ENCODE measurements at regions not wholly inside any gene's neighbourhood (a gene's known extent, or its start where the extent isn't known, plus 50 kb on each side); places are given as distances from the start of the nearest gene placed in this dataset.

DNA sequence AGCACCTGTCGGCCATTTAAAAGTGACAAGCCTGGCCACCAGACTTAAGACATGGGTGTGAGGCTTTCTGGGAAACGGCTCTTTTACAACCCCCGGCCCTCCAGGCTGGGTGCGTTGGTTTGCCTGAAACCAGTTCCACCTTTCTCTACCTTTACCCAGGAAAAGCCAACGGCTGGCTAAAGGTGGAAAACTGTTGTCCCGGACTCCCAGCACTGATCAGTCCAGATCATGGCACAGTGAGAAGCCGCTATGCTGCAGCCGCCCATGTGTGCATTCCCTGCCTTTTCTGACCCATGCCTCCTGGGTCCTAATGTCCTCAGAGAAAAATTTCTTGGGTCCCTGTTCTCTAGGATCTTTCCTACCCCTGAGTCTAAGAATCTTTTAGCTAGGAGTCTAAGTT lies 655.7 kb upstream of the HS3ST5 start:
- TF ChIP-seq, protein P1, sequence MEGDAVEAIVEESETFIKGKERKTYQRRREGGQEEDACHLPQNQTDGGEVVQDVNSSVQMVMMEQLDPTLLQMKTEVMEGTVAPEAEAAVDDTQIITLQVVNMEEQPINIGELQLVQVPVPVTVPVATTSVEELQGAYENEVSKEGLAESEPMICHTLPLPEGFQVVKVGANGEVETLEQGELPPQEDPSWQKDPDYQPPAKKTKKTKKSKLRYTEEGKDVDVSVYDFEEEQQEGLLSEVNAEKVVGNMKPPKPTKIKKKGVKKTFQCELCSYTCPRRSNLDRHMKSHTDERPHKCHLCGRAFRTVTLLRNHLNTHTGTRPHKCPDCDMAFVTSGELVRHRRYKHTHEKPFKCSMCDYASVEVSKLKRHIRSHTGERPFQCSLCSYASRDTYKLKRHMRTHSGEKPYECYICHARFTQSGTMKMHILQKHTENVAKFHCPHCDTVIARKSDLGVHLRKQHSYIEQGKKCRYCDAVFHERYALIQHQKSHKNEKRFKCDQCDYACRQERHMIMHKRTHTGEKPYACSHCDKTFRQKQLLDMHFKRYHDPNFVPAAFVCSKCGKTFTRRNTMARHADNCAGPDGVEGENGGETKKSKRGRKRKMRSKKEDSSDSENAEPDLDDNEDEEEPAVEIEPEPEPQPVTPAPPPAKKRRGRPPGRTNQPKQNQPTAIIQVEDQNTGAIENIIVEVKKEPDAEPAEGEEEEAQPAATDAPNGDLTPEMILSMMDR (IDR thresholded peaks at IDR 0.05; ENCODE audit: low read depth, low read length), result no peak
- DNase-seq (ENCODE audit: low read depth, low spot score), result no peak
- no peak overlapping the region for H3K4me3 ChIP-seq (ENCODE audit: low read depth, low read length)
- in situ Hi-C loops (cut with HindIII; ENCODE audit: low sequenced_read_pairs), result no loop called here

DNA sequence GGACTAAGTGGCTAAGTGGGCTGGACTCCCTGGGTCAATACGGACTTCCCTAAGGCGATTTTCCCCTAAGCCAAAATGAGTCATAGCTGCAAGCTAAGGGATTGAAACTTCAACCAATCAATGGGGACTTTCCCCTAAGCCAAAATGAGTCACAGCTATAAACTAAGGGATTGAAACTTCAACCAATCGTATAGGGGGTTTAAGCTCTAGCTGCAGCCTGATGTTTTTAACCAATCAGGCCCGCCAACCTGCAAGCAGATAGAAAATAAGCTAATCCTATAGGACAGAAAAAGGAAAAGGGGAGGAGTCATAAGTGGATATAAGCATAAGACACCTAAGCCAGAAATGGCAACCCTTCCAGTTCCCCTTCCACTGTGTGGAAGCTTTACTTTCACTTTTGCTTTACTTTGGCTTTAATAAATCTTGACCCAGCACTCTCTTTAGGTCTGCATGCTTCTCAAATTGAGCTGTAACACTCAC lies 655.0 kb upstream of the HS3ST5 start:
- DNase-seq (ENCODE audit: low read depth, low spot score), result no peak
- in situ Hi-C loops (cut with HindIII; ENCODE audit: low sequenced_read_pairs), result no loop called here
- TF ChIP-seq, protein P1 (IDR thresholded peaks at IDR 0.05; ENCODE audit: low read depth, low read length), result no peak
- no peak overlapping the region for H3K4me3 ChIP-seq (ENCODE audit: low read depth, low read length)

DNA sequence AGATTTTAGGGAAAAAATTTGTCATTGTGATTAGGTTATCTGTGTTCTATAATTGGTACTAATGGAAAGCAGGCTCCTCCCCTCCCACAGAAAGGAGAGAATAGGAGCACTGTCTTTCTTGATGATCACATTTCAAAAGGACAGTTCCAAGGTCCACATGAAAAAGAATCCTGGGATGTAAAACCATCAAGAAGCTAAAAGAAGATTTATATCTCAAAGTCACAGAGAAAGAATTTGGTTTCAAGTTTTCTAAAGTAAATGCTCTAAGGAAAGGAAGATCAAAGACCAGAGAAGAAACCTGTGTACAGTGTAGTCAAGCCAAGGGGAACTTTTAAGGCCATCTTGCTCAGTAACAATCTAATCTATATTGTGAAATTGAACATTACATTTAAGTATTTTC lies 652.7 kb upstream of the HS3ST5 start:
- no peak overlapping the region for H3K4me3 ChIP-seq (ENCODE audit: low read depth, low read length)
- TF ChIP-seq, protein P1 (IDR thresholded peaks at IDR 0.05; ENCODE audit: low read depth, low read length), result no peak
- DNase-seq (ENCODE audit: low read depth, low spot score), result no peak
- in situ Hi-C loops (cut with HindIII; ENCODE audit: low sequenced_read_pairs), result no loop called here

DNA sequence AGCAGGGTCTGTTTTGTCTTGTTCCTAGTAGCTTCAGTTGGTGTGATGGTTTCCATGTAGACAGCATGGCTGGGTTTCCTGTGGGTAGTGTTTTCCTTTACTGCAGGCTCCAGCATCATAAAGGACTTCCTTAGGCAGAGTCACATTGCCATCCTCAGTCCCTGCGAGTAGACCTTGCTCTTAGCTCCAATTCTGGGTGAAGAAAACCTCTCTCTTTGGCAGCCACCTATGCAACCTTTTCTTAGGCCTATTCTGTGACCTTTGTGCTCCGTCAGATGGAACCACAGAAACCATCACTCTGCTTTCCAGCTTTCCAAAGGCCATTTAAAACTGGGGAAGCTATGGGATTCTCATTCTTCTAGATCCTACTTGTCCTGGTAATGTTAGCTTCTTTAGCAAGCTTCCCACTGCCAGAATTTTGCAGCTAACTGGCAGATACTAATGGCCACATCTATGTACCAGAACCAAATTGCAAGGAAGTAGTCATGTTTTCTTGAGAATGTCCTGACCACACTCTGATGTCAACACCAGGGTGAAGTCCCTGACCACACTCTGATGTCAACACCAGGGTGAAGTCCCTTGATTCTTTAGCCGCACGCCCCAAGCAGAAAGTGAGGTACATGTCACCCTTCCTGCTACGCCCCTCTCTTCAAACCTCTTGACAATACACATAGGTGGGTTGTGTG lies 646.6 kb upstream of the HS3ST5 start:
- TF ChIP-seq, protein P1 (IDR thresholded peaks at IDR 0.05; ENCODE audit: low read depth, low read length), result no peak
- DNase-seq (ENCODE audit: low read depth, low spot score), result no peak
- no peak overlapping the region for H3K4me3 ChIP-seq (ENCODE audit: low read depth, low read length)
- in situ Hi-C loops (cut with HindIII; ENCODE audit: low sequenced_read_pairs), result no loop called here

DNA sequence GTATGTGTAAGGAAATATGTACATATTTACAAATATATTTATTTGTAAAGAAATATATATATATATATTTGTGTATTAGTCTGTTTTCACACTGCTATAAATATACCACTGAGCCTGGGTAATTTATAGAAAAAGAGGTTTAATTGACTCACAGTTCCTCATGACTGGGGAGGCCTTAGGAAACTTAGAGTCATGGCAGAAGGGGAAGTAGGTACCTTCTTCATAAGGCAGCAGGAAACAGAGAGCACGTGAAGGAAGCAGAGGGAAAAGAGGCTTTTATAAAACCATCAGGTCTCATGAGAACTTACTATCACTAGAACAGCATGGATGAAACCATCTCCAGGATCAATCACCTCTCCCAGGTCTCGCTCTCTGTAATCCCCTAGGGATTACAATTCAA lies 644.5 kb upstream of the HS3ST5 start:
- DNase-seq (ENCODE audit: low read depth, low spot score), result no peak
- H3K4me3 ChIP-seq (ENCODE audit: low read depth, low read length), result no peak overlapping the region
- TF ChIP-seq, protein P1 (IDR thresholded peaks at IDR 0.05; ENCODE audit: low read depth, low read length), result no peak
- in situ Hi-C loops (cut with HindIII; ENCODE audit: low sequenced_read_pairs), result no loop called here

DNA sequence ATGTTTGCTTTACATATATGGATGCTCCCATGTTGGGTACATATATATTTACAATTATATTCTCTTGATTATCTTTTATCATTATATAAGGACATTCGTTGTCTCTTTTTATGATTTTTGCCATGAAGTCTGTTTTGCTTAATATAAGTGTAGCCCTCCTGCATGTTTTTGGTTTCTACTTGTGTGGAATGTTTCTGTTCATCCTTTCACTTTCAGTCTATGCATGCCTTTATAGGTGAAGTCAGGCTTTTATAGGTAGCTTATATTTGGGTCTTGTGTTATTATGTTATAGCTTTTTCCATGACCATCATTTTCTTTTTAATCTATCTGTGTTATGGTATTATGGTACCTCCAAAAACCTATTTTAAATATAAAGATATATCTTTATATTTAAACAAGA lies 612.5 kb upstream of the HS3ST5 start:
- in situ Hi-C loops (cut with HindIII; ENCODE audit: low sequenced_read_pairs), result no loop called here
- TF ChIP-seq, protein P1 (IDR thresholded peaks at IDR 0.05; ENCODE audit: low read depth, low read length), result no peak
- no peak overlapping the region for H3K4me3 ChIP-seq (ENCODE audit: low read depth, low read length)
- no peak for DNase-seq (ENCODE audit: low read depth, low spot score)

Measured in astrocyte of the spinal cord (primary cell).